ELF-1 (cell line): ENCODE measurements at regions not wholly inside any gene's neighbourhood (a gene's known extent, or its start where the extent isn't known, plus 50 kb on each side); places are given as distances from the start of the nearest gene placed in this dataset.
"Not testable (repeated sequence)": the region's sequence is repeated elsewhere in the genome, so short reads cannot be mapped to it uniquely, and the experiment has no call there.

Experiments used
- DNase-seq: peaks from one replicate; pipeline ENCODE4 v3.0.0-alpha.2; 2016; ENCODE audit warnings: low read depth, low spot score

- DNase-seq, result not testable (repeated sequence)
Observed at GRCh38 chr2:87637249-87637990, 110.5 kb upstream of the PLGLB2 start.

- not testable (repeated sequence) for DNase-seq
Observed at GRCh38 chr2:87638114-87638807, 109.6 kb upstream of the PLGLB2 start.

GRCh38 chr2:87638872-87639271, 109.0 kb upstream of the PLGLB2 start:
- not testable (repeated sequence) for DNase-seq

- DNase-seq, result not testable (repeated sequence)
Observed at GRCh38 chr2:87639801-87640440, 108.0 kb upstream of the PLGLB2 start.

GRCh38 chr2:87640961-87641563, 106.8 kb upstream of the PLGLB2 start:
- DNase-seq, result not testable (repeated sequence)

GRCh38 chr2:87643165-87643564, 104.7 kb upstream of the PLGLB2 start:
- DNase-seq, result not testable (repeated sequence)

- DNase-seq, result not testable (repeated sequence)
Observed at GRCh38 chr2:87647737-87648498, 100.0 kb upstream of the PLGLB2 start.

GRCh38 chr2:87648815-87649214, 99.1 kb upstream of the PLGLB2 start:
- DNase-seq, result not testable (repeated sequence)

- DNase-seq, result not testable (repeated sequence)
Observed at GRCh38 chr2:87649871-87650270, 98.0 kb upstream of the PLGLB2 start.

- not testable (repeated sequence) for DNase-seq
Observed at GRCh38 chr2:87650837-87651236, 97.0 kb upstream of the PLGLB2 start.

- DNase-seq, result not testable (repeated sequence)
Observed at GRCh38 chr2:87651589-87651988, 96.3 kb upstream of the PLGLB2 start.

GRCh38 chr2:87653373-87653772, 94.5 kb upstream of the PLGLB2 start:
- not testable (repeated sequence) for DNase-seq

- DNase-seq, result not testable (repeated sequence)
Observed at GRCh38 chr2:87654136-87654814, 93.6 kb upstream of the PLGLB2 start.

GRCh38 chr2:87657915-87658314, 90.0 kb upstream of the PLGLB2 start:
- not testable (repeated sequence) for DNase-seq

GRCh38 chr2:87658357-87658756, 89.5 kb upstream of the PLGLB2 start:
- DNase-seq, result not testable (repeated sequence)

- DNase-seq, result not testable (repeated sequence)
Observed at GRCh38 chr2:87658976-87659375, 88.9 kb upstream of the PLGLB2 start.

- DNase-seq, result not testable (repeated sequence)
Observed at GRCh38 chr2:87660164-87660563, 87.7 kb upstream of the PLGLB2 start.

- DNase-seq, result peak; percentile 91
Observed at GRCh38 chr2:87662316-87663290, 85.3 kb upstream of the PLGLB2 start.

- DNase-seq, result not testable (repeated sequence)
Observed at GRCh38 chr2:87663347-87663746, 84.5 kb upstream of the PLGLB2 start.
